Right ventricle myocardium inferior (tissue), 1 donor: ENCODE measurements at regions not wholly inside any gene's neighbourhood (a gene's known extent, or its start where the extent isn't known, plus 50 kb on each side); places are given as distances from the start of the nearest gene placed in this dataset.
"Not testable (repeated sequence)": the region's sequence is repeated elsewhere in the genome, so short reads cannot be mapped to it uniquely, and the experiment has no call there.

Experiments used
- ATAC-seq: fragments of 200-7000 bp; cut with Tn5 transposase; one replicate; pipeline ENCODE4 v1.9.1; 2020; ENCODE audit warnings: mild to moderate bottlenecking, moderate library complexity
- DNase-seq: peaks from one replicate; pipeline ENCODE4 v3.0.0; 2021; ENCODE audit errors: missing footprints
- intact Hi-C: fragments of 100-400 bp; cut with DNase I; formaldehyde crosslinking; loops from one replicate; pipeline ENCODE4 v1.11.0; 2022
- donor health status: DM: no; HTN: yes; CAD: no; lungs with severe emphysema.

DNA sequence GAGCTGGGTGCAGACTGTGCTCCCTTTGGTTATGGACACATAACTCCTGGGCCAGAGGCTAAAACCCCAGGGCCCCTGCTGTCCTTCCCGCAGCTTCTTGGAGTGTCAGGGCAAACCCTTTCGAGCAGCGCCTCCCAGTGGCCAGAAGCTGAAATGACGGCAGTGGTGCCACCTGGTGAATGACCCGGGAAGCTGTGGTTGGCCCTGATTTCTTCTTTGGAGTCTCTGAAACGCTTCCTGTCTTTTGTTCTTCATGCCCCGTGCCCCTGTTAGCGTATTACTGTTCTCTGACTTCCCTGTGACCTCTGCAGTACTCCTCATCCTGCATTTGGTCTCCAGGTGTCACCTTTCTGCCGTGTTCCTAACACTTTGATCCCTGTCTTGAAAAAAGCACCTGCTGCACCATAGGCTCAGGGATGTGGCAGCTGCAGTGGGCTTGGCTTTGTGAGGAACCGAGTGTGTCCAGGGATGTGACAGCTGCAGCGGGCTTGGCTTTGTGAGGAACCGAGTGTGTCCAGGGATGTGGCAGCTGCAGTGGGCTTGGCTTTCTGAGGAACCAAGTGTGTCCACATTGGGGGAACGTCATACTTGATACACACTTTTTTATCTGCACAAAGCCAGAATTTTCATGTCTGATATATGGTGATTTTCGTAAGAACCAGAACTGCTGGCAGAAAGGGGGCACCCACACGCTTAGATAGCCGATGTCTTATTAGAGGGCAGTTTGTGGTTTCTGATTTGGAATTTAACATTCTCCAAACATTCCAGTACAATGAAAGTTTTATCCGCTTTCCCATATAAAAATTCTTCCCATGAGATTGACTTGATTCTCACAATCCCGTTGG lies 241.8 kb upstream of the FRG2C start:
- not testable (repeated sequence) for ATAC-seq, DNase-seq
- intact Hi-C loops, result loop anchor here (2.0 to 10.0 kb wide), 2 partner anchors 128 to 228 kb away; no protein-coding TSS in a partner anchor

DNA sequence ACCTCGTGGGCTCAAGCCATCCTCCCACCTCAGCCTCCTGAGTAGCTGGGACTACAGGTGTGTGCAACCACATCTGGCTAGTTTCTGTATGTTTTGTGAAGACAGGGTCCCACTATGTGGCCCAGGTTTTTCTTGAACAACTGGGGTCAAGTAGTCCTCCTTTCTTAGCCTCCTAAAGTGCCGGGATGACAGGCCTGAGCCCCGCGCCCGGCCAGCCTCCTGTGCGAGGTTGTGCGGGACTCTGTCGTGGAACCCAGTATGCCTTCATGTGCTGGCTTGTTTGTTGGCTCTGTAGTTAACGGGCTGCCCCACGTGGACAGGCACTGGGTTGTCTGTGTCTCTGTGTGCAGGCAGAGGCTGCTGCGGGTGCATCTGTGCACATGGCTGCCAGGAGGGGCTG lies 238.7 kb upstream of the FRG2C start:
- intact Hi-C loops, result loop anchor here (10.0 kb wide), 1 partner anchor 231 kb away; no protein-coding TSS in a partner anchor
- not testable (repeated sequence) for ATAC-seq, DNase-seq

DNA sequence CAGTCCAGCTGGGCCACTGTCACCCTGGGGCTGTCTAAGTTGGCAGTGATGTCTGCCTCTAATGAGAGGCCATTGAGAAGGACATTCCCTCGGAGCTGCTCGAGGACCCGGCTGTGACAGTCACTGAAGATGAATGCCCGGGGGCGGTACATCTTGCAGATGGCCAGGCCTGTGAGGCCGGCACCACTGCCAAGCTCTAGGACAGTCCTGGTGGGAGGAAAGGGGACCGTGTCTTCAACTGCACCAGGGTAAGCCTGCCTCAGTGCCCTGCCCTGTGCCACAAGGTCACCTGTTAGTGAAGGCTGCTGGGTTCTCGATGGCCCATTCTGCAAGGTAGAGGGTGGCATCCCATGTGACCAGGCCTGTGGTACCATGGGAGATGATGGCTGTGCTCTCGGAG lies 236.6 kb upstream of the FRG2C start:
- intact Hi-C loops, result loop anchor here (10.0 kb wide), 1 partner anchor 233 kb away; no protein-coding TSS in a partner anchor
- not testable (repeated sequence) for ATAC-seq, DNase-seq

DNA sequence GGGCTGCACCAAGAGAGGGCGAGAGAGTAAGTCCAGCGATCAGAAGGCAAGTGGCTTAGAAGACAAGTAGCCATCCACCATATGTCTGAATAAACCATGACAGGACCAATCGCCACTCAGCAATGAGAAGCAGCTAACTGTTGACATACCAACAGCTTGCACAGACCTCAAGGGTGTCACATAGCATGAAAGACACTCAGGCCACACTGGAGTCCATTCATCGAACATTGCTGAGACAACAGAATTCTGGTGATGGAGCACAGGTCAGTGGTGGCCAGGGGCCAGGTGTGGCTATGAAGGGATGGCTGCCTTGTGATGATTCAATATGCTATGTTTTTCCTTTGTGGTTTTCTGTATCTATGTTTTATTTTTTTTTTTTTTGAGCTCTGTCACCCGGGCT lies 236.2 kb upstream of the FRG2C start:
- intact Hi-C loops, result loop anchor here (10.0 kb wide), 1 partner anchor 233 kb away; no protein-coding TSS in a partner anchor
- DNase-seq, ATAC-seq: not testable (repeated sequence)

DNA sequence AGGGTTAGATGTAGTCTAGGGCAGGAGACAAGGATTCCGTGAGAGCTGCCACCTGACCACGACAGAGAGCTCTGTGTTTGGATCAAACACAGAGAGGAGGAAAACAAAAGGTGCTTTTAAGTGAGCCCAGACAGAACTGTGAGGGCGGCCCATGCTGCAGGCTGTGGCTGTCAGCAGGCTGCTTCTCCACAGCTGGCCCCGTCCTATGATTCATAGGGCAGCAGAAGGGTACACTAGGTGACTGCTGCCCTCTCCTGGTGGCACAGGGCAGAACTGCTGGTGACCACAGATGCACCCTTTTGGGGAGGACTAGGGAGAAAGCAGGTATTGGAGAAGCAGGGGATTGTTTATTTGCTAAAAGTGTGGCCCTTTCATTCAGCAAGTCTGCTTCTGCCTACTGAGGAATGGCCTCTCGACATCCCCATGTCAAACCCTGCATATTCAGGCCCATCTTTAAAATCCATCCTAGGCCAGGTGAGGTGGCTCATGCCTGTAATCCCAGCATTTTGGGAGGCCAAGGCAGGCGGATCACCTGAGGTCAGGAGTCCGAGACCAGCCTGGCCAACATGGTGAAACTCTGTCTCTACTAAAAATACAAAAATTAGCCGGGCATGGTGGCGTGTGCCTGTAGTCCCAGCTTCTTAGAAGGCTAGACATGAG lies 234.4 kb upstream of the FRG2C start:
- peak; percentile 84 for DNase-seq
- intact Hi-C loops, result loop anchor here (10.0 kb wide), 1 partner anchor 235 kb away; no protein-coding TSS in a partner anchor
- not testable (repeated sequence) for ATAC-seq

DNA sequence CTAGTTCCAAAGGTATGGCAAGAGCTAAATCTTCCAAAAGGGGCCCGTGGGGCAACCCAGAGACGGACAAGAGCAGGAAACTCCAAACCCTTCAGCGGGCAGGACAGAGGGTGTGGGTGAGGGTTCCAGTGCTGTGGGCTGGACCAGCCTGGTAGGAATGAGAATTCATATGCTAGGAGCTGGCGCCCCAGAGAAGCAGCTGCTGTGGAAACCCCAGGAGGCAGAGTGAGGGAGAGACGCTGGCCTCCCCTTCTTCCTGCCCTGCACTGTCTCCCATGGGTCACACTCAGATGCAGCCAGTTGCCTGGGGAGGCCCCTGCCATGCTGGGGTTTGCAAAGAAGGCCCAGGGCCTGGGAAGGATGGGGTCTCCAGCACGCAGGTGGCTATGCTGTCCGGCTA lies 233.7 kb upstream of the FRG2C start:
- DNase-seq, intact Hi-C loops, ATAC-seq: not testable (repeated sequence)

DNA sequence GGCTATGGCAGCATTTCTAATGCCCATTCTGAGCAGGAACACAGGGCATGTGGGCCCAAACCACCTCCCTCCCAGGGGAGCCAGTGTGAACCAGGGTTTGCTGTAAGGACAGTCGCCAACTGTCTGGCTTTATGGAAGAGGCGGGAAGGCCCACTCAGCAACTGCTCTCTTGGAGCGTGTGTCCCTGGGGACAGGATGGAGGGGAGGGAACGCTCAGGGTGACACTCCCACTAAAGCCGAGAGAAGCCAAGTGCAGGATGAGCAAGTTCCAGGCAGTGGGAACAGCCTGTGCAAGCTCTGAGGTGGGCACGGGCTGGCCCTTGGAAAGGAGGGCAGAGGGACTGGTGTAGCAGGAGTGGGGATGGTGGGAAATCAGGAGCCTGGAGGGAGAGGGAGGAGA lies 233.0 kb upstream of the FRG2C start:
- intact Hi-C loops, result not testable (repeated sequence)

DNA sequence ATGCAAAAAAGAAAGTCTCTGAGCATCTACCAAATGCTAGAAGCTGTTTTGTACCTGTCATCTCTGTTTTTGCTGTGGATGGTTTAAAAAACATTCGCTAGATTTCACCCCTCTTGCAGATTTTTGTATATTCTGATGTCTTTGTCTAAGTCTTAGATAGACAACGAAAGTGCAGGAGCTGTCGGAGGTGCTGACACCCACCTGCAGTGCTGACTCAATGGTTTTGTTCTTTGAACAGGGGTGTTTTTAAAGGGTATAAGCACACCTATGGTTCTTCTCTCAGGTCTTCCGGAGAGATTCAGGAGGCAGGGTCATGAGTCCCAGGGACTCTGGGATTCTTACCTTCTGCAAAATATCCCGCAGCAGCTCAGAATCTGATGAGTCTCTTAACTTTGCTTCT lies 231.7 kb upstream of the FRG2C start:
- DNase-seq, intact Hi-C loops, ATAC-seq: not testable (repeated sequence)

More for the DNA sequence above, 233.0 kb upstream of the FRG2C start:
- DNase-seq, ATAC-seq: not testable (repeated sequence)

DNA sequence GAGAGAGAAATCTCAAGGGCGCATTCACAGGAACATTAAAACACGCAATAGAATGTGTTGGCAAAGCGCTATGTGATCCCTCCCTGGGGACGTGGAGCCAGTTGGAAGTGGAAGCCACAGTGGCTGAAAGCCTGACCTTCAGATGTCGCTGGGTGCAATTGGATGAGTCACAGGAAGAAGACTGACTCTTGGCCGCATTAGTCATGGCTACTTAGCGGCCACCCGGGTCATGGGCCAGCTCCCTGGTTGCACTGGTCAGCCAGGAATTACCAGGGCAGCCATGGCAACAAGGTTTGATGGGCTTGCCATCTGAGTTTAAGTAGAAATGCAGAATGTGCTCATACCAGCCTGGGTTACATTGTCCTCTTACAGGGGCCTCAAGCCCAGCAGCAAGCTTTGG lies 231.2 kb upstream of the FRG2C start:
- ATAC-seq, intact Hi-C loops: not testable (repeated sequence)
- peak; percentile 77 for DNase-seq

DNA sequence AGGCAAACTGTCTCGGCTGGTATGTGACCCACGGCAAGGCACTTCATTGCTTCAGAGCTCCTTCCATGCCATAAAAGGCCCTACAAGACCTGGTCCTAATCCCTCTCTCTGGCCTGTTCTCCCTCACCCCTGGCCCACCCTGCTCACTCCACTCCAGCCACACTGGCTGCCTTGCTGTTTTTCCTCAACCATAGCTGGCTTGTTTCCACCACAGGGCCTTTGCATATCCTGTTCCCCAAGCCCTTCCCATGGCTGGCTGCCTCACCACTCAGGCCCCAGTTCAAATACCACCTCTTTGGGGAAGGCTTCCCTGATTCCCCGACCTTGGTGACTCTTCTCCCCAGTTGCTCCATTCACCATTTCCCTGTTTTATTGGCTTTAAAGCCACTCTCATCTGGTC lies 230.8 kb upstream of the FRG2C start:
- intact Hi-C loops, ATAC-seq, DNase-seq: not testable (repeated sequence)

DNA sequence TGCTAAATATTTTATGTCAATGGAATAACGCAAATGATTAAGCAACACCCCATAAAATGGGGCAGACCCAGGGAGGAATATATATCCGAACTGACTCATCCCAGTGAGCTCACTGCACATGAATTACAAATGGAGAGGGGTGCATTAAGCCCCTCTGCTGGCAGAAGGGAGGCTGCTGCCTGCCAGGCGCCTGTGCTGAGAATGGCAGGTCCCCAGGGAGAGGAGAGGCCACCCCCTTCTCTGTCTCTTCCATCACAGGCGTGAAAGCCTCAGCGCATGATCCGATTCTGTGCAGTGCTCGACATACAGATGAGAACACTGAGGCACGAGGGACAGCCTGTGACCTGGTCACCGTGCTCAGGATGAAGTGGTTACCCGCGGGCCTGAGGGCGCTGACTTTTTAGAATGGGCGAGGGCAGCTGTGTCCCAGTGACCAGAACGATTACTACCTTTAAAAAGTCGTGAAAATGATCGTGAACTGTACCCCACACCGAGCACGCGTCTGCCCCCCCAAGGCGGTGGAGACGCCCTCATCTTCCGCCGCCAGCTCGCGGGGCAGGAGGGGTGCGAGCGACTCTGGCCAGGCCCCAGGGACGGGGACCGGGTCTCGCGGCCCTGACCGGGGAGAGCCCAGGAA lies 229.7 kb upstream of the FRG2C start:
- DNase-seq, ATAC-seq, intact Hi-C loops: not testable (repeated sequence)

DNA sequence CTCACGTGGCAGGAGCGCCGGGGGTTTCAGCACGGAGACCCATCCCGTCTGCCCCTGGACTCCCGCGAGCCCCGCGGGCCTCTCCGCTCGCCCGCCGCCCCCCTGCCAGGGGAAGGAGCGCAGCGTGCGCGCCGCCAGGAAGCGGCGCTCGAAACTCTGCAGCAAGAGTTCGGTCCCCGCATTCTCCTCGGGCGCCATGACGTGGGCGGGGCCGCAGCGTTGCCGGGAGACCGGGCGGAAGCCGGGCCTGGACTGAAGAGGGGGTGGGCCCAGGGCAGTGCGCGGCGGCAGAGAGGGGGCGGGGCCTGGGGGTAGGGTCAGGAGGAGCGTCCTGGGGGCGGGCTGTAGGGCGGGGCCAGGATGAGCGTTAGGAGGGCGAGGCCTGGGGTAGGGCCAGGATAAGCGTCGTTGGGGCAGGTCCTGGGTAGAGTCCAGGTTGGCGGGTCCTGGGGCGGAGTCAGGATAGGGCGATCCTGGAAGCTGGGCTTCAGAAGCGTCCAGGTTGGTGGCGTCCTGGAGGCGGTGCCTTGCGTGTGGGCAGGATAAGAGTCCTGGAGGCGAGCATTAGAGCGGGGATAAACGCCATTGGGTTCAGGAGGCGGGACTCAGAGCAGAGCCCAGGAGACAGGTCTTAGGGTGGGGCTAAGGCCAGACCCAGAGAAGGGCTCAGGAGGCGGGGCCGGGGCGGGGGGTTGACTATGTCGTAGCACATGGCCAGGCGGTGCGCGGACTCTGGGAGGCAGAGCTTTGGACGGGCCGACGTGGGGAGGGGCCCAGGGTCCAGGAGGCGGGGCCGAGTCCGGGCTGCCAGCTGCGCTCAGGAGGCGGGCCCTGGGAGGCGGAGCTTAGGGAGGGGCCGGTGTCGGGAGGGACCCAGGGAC lies 229.0 kb upstream of the FRG2C start:
- DNase-seq, result peak; percentile 99
- ATAC-seq, result peak; percentile 100
- intact Hi-C loops, result not testable (repeated sequence)

DNA sequence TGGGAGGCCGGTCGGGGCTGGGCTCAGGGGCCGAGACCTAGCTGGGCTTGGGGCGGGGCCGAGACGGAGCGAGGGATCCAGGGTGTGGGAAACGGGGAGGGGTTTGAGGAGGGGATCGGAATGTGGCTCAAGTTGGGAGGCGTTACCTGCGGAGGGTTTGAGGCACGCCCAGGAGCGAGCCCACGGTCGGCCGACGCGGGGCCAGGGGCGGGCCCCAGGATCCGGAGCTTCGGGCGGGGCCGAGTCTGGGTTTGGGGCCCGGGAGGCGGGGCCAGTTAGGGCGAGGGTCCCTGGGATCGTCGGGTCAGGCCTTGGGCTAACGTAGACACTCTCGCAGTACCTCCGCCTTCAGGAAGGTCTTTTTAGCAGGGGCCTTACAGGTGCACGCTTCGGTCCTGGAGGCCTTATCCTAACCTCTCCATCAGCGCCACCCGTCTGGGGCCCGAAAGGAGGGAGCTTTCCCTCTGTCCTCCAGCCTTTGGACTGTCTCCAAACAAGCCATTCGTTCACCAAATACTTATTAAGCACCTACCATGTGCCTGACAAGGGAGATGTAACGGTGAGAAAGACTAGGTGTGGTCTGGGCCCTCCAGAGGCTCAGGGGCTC lies 228.2 kb upstream of the FRG2C start:
- intact Hi-C loops, DNase-seq: not testable (repeated sequence)

DNA sequence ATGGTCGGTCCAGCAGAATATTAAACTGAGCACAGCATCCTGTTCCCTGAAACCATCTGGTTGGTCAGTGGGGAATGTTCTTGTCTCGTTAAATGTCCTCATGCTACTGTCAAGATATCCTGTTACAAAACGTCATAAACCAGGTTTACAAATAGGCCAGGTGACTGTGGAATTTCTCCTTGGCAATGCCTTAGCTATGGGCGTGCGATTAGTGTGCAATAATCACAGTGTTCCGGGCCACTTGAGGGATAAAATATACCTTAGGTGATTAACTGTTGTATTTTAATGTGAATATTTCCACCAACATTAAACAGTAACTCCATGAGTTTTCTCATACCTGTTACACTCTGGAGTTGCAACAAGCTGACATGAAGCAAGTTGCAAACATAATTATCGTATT lies 223.1 kb upstream of the FRG2C start:
- intact Hi-C loops, DNase-seq, ATAC-seq: not testable (repeated sequence)

More for the DNA sequence above, 228.2 kb upstream of the FRG2C start:
- not testable (repeated sequence) for ATAC-seq

DNA sequence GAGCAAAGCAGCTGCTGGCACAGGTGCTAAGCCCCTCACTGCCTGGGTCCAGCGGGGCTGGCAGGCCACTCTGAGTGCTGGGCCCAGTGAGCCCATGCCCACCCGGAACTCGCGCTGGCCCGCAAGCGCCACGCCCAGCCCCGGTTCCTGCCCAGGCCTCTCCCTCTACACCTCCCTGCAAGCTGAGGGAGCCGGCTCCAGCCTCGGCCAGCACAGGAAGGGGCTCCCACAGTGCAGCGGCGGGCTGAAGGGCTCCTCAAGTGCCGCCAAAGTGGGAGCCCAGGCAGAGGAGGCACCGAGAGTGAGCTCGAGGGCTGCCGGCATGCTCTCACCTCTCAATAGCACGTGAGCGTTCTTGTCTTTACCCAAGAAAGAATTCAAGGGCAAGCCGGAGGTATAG lies 219.5 kb upstream of the FRG2C start:
- DNase-seq, intact Hi-C loops, ATAC-seq: not testable (repeated sequence)

DNA sequence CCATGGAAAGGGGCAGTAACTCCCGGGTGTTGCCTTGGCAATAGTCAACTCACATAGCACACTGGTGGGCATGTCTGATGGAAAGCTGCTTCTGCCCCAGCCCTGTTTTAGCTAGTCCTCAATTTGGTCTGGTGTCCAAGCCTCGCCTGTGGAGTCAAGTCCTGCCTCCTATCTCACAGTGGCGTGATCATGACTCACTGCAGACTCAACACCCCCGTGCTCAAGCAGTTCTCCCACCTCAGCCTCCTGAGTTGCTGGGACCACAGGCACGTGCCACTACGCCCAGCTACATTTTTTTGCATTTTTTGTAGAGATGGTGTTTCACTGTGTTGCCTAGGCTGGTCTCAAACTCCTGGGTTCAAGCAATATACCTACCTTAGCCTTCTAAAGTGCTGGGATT lies 218.9 kb upstream of the FRG2C start:
- ATAC-seq, DNase-seq, intact Hi-C loops: not testable (repeated sequence)

DNA sequence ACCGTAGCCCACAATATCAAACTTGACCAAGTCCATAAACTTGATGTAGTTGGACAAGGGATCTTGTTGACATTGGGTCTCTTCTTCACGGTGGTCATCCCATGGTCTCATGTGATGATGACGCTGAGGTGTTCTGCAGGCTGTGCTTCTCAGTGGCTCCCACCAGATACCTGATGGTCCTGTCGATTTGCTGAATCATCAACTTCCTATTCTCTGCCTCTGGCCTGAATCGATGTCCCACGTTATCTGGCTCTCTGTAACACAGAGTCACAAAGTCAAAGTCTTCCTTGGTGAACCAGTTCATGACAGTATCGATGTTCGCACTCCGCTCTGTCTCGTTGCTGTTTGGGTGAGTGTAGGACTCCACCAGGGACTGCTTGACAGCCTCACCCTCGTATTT lies 217.2 kb upstream of the FRG2C start:
- DNase-seq, ATAC-seq, intact Hi-C loops: not testable (repeated sequence)
